ENCODE measurements at regions not wholly inside any gene's neighbourhood (a gene's known extent, or its start where the extent isn't known, plus 50 kb on each side); places are given as distances from the start of the nearest gene placed in this dataset.

- no peaks in the 10 kb centered on the region for H3K9me3 ChIP-seq (ENCODE audit: control insufficient read depth in 4 of 4, insufficient read depth in 3 of 4, low read length in 3 of 4)
- H3K27ac ChIP-seq (ENCODE audit: low read depth in 1 of 2, low read length in 1 of 2), result no peak overlapping the region
- H3K27me3 ChIP-seq (ENCODE audit: control insufficient read depth in 3 of 3, insufficient read depth in 3 of 3, low read length in 2 of 3), result no peaks in the 10 kb centered on the region
- DNase-seq (no peak), ATAC-seq (ENCODE audit: insufficient read depth, low FRiP score) (no peak)
- 66 to 69% methylated on average over 4 of the region's 4 CpGs for WGBS, 2 donors
- TF ChIP-seq, protein P1, sequence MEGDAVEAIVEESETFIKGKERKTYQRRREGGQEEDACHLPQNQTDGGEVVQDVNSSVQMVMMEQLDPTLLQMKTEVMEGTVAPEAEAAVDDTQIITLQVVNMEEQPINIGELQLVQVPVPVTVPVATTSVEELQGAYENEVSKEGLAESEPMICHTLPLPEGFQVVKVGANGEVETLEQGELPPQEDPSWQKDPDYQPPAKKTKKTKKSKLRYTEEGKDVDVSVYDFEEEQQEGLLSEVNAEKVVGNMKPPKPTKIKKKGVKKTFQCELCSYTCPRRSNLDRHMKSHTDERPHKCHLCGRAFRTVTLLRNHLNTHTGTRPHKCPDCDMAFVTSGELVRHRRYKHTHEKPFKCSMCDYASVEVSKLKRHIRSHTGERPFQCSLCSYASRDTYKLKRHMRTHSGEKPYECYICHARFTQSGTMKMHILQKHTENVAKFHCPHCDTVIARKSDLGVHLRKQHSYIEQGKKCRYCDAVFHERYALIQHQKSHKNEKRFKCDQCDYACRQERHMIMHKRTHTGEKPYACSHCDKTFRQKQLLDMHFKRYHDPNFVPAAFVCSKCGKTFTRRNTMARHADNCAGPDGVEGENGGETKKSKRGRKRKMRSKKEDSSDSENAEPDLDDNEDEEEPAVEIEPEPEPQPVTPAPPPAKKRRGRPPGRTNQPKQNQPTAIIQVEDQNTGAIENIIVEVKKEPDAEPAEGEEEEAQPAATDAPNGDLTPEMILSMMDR (IDR thresholded peaks at IDR 0.05; ENCODE audit: control extremely low read depth, extremely low read depth), result no peak
- H3K4me3 ChIP-seq, result no peak overlapping the region
- H3K36me3 ChIP-seq (ENCODE audit: control insufficient read depth in 4 of 4, insufficient read depth in 4 of 4, low read length in 4 of 4), result no peaks in the 10 kb centered on the region
- H3K4me1 ChIP-seq (ENCODE audit: control insufficient read depth in 5 of 5, insufficient read depth in 5 of 5, low read length in 5 of 5), result peaks cover 0 to 6% (median 0%) of the 10 kb centered on the region in 5 donors
- no peak overlapping the region for H3K9ac ChIP-seq (ENCODE audit: insufficient read depth in 1 of 2, low read length in 2 of 2)
Observed at GRCh38 chr7:41187322-41187721, 515.6 kb downstream of the INHBA start.

GRCh38 chr7:41185851-41186250 is 517.0 kb downstream of the INHBA start:
- ATAC-seq (ENCODE audit: insufficient read depth, low FRiP score) (no peak), DNase-seq (no peak)
- H3K27ac ChIP-seq (ENCODE audit: low read depth in 1 of 2, low read length in 1 of 2), result no peak overlapping the region
- TF ChIP-seq, protein P1 (IDR thresholded peaks at IDR 0.05; ENCODE audit: control extremely low read depth, extremely low read depth), result no peak
- H3K4me3 ChIP-seq, result no peak overlapping the region
- no peaks in the 10 kb centered on the region for H3K36me3 ChIP-seq (ENCODE audit: control insufficient read depth in 4 of 4, insufficient read depth in 4 of 4, low read length in 4 of 4)
- H3K9me3 ChIP-seq (ENCODE audit: control insufficient read depth in 4 of 4, insufficient read depth in 3 of 4, low read length in 3 of 4), result no peaks in the 10 kb centered on the region
- H3K9ac ChIP-seq (ENCODE audit: insufficient read depth in 1 of 2, low read length in 2 of 2), result no peak overlapping the region
- H3K4me1 ChIP-seq (ENCODE audit: control insufficient read depth in 5 of 5, insufficient read depth in 5 of 5, low read length in 5 of 5), result peaks cover 0 to 6% (median 0%) of the 10 kb centered on the region in 5 donors
- no peaks in the 10 kb centered on the region for H3K27me3 ChIP-seq (ENCODE audit: control insufficient read depth in 3 of 3, insufficient read depth in 3 of 3, low read length in 2 of 3)
- WGBS, 2 donors, result 64 to 77% methylated on average over 3 of the region's 3 CpGs

DNA sequence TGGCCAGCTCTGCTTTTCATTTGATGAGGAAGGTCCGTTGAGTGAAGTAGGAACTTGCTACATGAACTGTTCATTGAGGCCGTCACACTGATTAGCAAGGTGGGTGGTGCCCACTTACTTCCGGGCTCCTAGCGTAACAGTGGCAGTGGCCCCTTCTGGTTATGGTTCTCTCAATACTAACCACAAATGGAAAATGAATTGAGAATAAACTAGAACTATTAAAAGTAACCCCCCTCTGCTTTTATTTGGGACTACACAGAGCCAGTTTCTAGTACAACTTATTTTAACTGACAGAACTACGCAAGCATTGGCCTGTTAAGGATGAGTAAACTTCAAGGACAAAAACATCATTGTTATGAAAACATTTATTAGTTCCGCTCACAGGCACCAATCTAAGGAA is 519.1 kb downstream of the INHBA start:
- WGBS, 2 donors, result 92 to 93% methylated on average over 6 of the region's 6 CpGs
- DNase-seq (no peak), ATAC-seq (ENCODE audit: insufficient read depth, low FRiP score) (no peak)
- H3K9me3 ChIP-seq (ENCODE audit: control insufficient read depth in 4 of 4, insufficient read depth in 3 of 4, low read length in 3 of 4), result no peaks in the 10 kb centered on the region
- H3K4me1 ChIP-seq (ENCODE audit: control insufficient read depth in 5 of 5, insufficient read depth in 5 of 5, low read length in 5 of 5), result peaks cover 0 to 6% (median 0%) of the 10 kb centered on the region in 5 donors
- no peaks in the 10 kb centered on the region for H3K36me3 ChIP-seq (ENCODE audit: control insufficient read depth in 4 of 4, insufficient read depth in 4 of 4, low read length in 4 of 4)
- H3K27ac ChIP-seq (ENCODE audit: low read depth in 1 of 2, low read length in 1 of 2), result no peak overlapping the region
- no peaks in the 10 kb centered on the region for H3K27me3 ChIP-seq (ENCODE audit: control insufficient read depth in 3 of 3, insufficient read depth in 3 of 3, low read length in 2 of 3)
- H3K9ac ChIP-seq (ENCODE audit: insufficient read depth in 1 of 2, low read length in 2 of 2), result no peak overlapping the region
- no peak overlapping the region for H3K4me3 ChIP-seq
- TF ChIP-seq, protein P1 (IDR thresholded peaks at IDR 0.05; ENCODE audit: control extremely low read depth, extremely low read depth), result no peak

DNA sequence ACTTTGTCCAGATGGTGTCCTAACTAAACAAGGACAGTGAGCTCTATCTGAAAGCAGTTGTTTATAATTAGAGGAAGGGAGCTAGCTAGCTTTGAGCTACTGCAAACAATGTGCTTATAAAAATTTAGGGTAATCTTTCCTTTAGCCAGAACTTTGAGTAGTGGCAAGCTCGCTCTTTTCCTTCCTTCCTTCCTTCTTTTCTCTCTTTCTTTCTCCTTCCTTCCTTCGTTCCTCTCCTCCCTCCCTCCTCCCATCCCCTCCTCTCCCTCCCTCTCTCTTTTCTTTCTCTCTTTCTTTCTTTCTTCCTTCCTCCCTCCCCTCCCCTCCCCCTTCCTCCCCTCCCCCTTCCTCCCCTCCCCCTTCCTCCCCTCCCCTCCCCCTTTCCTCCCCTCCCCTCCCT is 520.1 kb downstream of the INHBA start:
- WGBS, 2 donors, result 66 to 71% methylated on average over 2 of the region's 2 CpGs
- Histone ChIP-seq H3K4me1 (ENCODE audit: control insufficient read depth in 5 of 5, insufficient read depth in 5 of 5, low read length in 5 of 5) (no peaks in the 10 kb centered on the region), H3K27me3 (ENCODE audit: control insufficient read depth in 3 of 3, insufficient read depth in 3 of 3, low read length in 2 of 3) (no peaks in the 10 kb centered on the region), H3K27ac (ENCODE audit: low read depth in 1 of 2, low read length in 1 of 2) (no peak overlapping the region), H3K9ac (ENCODE audit: insufficient read depth in 1 of 2, low read length in 2 of 2) (no peak overlapping the region), H3K36me3 (ENCODE audit: control insufficient read depth in 4 of 4, insufficient read depth in 4 of 4, low read length in 4 of 4) (no peaks in the 10 kb centered on the region), H3K9me3 (ENCODE audit: control insufficient read depth in 4 of 4, insufficient read depth in 3 of 4, low read length in 3 of 4) (no peaks in the 10 kb centered on the region), H3K4me3 (no peak overlapping the region)
- ATAC-seq (ENCODE audit: insufficient read depth, low FRiP score) (no peak), DNase-seq (no peak)
- TF ChIP-seq, protein P1 (IDR thresholded peaks at IDR 0.05; ENCODE audit: control extremely low read depth, extremely low read depth), result no peak
